ENCODE measurements at regions not wholly inside any gene's neighbourhood (a gene's known extent, or its start where the extent isn't known, plus 50 kb on each side); places are given as distances from the start of the nearest gene placed in this dataset.

DNA sequence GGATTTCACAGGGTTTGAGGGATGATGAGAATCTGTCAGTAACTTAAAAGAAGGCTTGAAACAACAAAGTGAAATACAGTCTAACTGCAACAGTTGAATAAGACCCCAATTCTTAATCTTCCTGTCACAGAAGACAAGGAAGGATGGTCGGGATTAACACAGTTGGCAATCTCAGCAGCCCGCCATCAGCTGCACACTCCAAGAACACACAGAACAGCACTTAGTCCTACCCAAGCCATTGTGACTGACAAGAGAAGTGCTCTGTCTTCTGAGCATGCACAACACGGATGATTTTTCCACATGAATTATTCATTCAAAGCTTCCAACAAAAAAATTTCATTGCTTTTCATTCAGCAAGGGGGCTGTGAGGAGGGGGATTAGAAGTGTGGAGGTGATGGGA is 576.1 kb downstream of the TLE4 start (continued):
- TF ChIP-seq KDM5A (IDR thresholded peaks at IDR 0.05; ENCODE audit: low read length), result no peak
- TF ChIP-seq ZNF274 (IDR thresholded peaks at IDR 0.05; ENCODE audit: borderline replicate concordance, extremely low read depth, low read length), result no peak
- TF ChIP-seq, protein P1, sequence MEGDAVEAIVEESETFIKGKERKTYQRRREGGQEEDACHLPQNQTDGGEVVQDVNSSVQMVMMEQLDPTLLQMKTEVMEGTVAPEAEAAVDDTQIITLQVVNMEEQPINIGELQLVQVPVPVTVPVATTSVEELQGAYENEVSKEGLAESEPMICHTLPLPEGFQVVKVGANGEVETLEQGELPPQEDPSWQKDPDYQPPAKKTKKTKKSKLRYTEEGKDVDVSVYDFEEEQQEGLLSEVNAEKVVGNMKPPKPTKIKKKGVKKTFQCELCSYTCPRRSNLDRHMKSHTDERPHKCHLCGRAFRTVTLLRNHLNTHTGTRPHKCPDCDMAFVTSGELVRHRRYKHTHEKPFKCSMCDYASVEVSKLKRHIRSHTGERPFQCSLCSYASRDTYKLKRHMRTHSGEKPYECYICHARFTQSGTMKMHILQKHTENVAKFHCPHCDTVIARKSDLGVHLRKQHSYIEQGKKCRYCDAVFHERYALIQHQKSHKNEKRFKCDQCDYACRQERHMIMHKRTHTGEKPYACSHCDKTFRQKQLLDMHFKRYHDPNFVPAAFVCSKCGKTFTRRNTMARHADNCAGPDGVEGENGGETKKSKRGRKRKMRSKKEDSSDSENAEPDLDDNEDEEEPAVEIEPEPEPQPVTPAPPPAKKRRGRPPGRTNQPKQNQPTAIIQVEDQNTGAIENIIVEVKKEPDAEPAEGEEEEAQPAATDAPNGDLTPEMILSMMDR (IDR thresholded peaks at IDR 0.05; ENCODE audit: control extremely low read depth in 1 of 3, insufficient read depth in 1 of 3, low read depth in 1 of 3, low read length in 3 of 3), result no peak
- TF ChIP-seq NANOG (IDR thresholded peaks at IDR 0.05; ENCODE audit: insufficient read depth, low read depth, low read length, poor library complexity, severe bottlenecking), result no peak
- TF ChIP-seq RAD21 (IDR thresholded peaks at IDR 0.05 in 1 of 2, conservative IDR thresholded peaks at IDR 0.05 in 1 of 2; ENCODE audit: low read depth in 2 of 2, low read length in 2 of 2), result no peak
- TF ChIP-seq CTBP2 (IDR thresholded peaks at IDR 0.05; ENCODE audit: borderline replicate concordance, insufficient read depth, insufficient read length, low read length), result no peak
